ENCODE measurements at regions not wholly inside any gene's neighbourhood (a gene's known extent, or its start where the extent isn't known, plus 50 kb on each side); places are given as distances from the start of the nearest gene placed in this dataset.

GRCh38 chr3:127087441-127087840 lies 104.5 kb downstream of the PLXNA1 start:
- Histone ChIP-seq H3K36me3 (ENCODE audit: control insufficient read depth in 2 of 3, insufficient read depth in 3 of 3, low read length in 3 of 3) (no peaks in the 10 kb centered on the region), H3K4me3 (ENCODE audit: low read length in 3 of 3) (no peak overlapping the region), H3K27me3 (ENCODE audit: control insufficient read depth, insufficient read depth, low read length) (no peaks in the 10 kb centered on the region), H3K27ac (ENCODE audit: low read depth in 2 of 2, low read length in 2 of 2) (no peak overlapping the region), H3K9ac (ENCODE audit: low read length in 3 of 3) (no peak overlapping the region), H3K4me1 (ENCODE audit: control insufficient read depth in 2 of 3, insufficient read depth in 2 of 3, low read depth in 1 of 3, low read length in 3 of 3) (no peaks in the 10 kb centered on the region), H3K9me3 (ENCODE audit: control insufficient read depth in 2 of 3, insufficient read depth in 1 of 3, low read length in 3 of 3) (no peaks in the 10 kb centered on the region)
- intact Hi-C loops (cut with DNase I): no loop called here
- FAIRE-seq (no peak), DNase-seq (peak in 1 of 5 donors; percentile 59)
- TF ChIP-seq CTCF (IDR thresholded peaks at IDR 0.05; ENCODE audit: borderline replicate concordance, extremely low read depth, insufficient read depth): no peak

- DNase-seq: peak in 1 of 5 donors; percentile 54
- Histone ChIP-seq H3K36me3 (ENCODE audit: control insufficient read depth in 2 of 3, insufficient read depth in 3 of 3, low read length in 3 of 3) (no peaks in the 10 kb centered on the region), H3K9ac (ENCODE audit: low read length in 3 of 3) (no peak overlapping the region), H3K4me1 (ENCODE audit: control insufficient read depth in 2 of 3, insufficient read depth in 2 of 3, low read depth in 1 of 3, low read length in 3 of 3) (no peaks in the 10 kb centered on the region), H3K9me3 (ENCODE audit: control insufficient read depth in 2 of 3, insufficient read depth in 1 of 3, low read length in 3 of 3) (no peaks in the 10 kb centered on the region), H3K27me3 (ENCODE audit: control insufficient read depth, insufficient read depth, low read length) (no peaks in the 10 kb centered on the region), H3K27ac (ENCODE audit: low read depth in 2 of 2, low read length in 2 of 2) (no peak overlapping the region), H3K4me3 (ENCODE audit: low read length in 3 of 3) (no peak overlapping the region)
- no peak for TF ChIP-seq CTCF (IDR thresholded peaks at IDR 0.05; ENCODE audit: borderline replicate concordance, extremely low read depth, insufficient read depth)
- intact Hi-C loops (cut with DNase I): no loop called here
- no peak for FAIRE-seq
Measured at GRCh38 chr3:127088511-127089351, 104.2 kb upstream of the PRR23E start.

- H3K4me3 ChIP-seq (ENCODE audit: low read length in 3 of 3): no peak overlapping the region
Measured at GRCh38 chr3:127089486-127090145, 103.3 kb upstream of the PRR23E start.

More at GRCh38 chr3:127089486-127090145, 103.3 kb upstream of the PRR23E start:
- no peaks in the 10 kb centered on the region for H3K9me3 ChIP-seq (ENCODE audit: control insufficient read depth in 2 of 3, insufficient read depth in 1 of 3, low read length in 3 of 3)
- no peak overlapping the region for H3K9ac ChIP-seq (ENCODE audit: low read length in 3 of 3)
- H3K27ac ChIP-seq (ENCODE audit: low read depth in 2 of 2, low read length in 2 of 2): no peak overlapping the region
- TF ChIP-seq CTCF (IDR thresholded peaks at IDR 0.05; ENCODE audit: borderline replicate concordance, extremely low read depth, insufficient read depth): no peak
- intact Hi-C loops (cut with DNase I): no loop called here
- no peaks in the 10 kb centered on the region for H3K27me3 ChIP-seq (ENCODE audit: control insufficient read depth, insufficient read depth, low read length)
- H3K36me3 ChIP-seq (ENCODE audit: control insufficient read depth in 2 of 3, insufficient read depth in 3 of 3, low read length in 3 of 3): no peaks in the 10 kb centered on the region
- no peak for FAIRE-seq
- H3K4me1 ChIP-seq (ENCODE audit: control insufficient read depth in 2 of 3, insufficient read depth in 2 of 3, low read depth in 1 of 3, low read length in 3 of 3): no peaks in the 10 kb centered on the region
- DNase-seq: peak in 1 of 5 donors; percentile 32

All from kidney (tissue), 13 donors.